ENCODE measurements at regions not wholly inside any gene's neighbourhood (a gene's known extent, or its start where the extent isn't known, plus 50 kb on each side); places are given as distances from the start of the nearest gene placed in this dataset.

DNA sequence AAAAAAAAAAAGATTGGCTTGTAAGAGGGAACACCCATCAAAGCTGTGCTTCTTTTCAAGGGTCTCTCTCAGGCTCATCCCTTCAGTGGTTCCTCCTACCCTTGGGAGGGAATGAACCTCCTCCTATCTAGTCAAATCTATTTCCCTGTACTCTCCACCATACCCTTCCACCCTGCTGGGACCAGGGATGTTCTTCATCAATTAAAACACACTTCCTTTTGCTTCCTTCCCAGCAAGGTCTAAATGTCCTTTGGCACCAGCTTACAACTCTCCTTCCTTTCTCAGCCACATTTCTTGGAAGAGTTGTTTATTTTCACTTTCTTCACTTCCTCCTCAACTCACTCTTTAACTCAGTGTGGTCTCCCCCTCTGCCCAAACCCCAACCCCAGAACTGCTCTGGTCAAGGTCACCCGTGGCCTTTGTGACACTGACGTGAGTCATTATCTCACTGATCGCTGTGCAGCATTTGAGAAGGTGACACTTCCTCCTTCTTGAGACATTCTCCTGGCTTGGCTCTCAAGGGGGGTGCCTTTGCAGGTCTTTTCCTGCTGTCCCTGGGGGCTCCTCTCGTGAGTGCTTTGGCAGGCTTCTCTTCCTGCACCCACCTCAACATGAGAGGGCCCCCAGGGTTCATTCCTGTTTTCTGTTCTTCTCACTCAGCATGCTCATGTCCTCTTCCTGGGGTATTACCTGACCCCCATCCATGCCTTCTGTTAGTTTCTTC is 210.5 kb upstream of the TLE3 start:
- DNase-seq: no peak
- peak in 1 of 4 donors; percentile 54 for ATAC-seq
- Histone ChIP-seq H3K9me3 (no peaks in the 10 kb centered on the region), H3K4me1 (no peaks in the 10 kb centered on the region), H3K27ac (no peak overlapping the region), H3K4me3 (no peak overlapping the region), H3K27me3 (no peaks in the 10 kb centered on the region), H3K36me3 (no peaks in the 10 kb centered on the region)
- intact Hi-C loops (cut with DNase I): no loop called here
- WGBS (ENCODE audit: insufficient coverage, low coverage, low lambda C conversion rate, missing lambda C conversion rate): 38% methylated on average over 4 of the region's 4 CpGs
- no peak for TF ChIP-seq POLR2A (IDR thresholded peaks at IDR 0.05)
- no peak for TF ChIP-seq CTCF (IDR thresholded peaks at IDR 0.05)

- Histone ChIP-seq H3K27ac (no peak overlapping the region), H3K36me3 (no peaks in the 10 kb centered on the region), H3K4me3 (no peak overlapping the region), H3K9me3 (no peaks in the 10 kb centered on the region), H3K4me1 (no peaks in the 10 kb centered on the region), H3K27me3 (no peaks in the 10 kb centered on the region)
- intact Hi-C loops (cut with DNase I): no loop called here
- 100% methylated on average over 2 of the region's 4 CpGs for WGBS (ENCODE audit: insufficient coverage, low coverage, low lambda C conversion rate, missing lambda C conversion rate)
- DNase-seq: no peak
- TF ChIP-seq POLR2A (IDR thresholded peaks at IDR 0.05) (no peak), CTCF (IDR thresholded peaks at IDR 0.05) (no peak)
- ATAC-seq: no peak
These were observed 208.9 kb upstream of the TLE3 start for GRCh38 chr15:70306582-70306981.

DNA sequence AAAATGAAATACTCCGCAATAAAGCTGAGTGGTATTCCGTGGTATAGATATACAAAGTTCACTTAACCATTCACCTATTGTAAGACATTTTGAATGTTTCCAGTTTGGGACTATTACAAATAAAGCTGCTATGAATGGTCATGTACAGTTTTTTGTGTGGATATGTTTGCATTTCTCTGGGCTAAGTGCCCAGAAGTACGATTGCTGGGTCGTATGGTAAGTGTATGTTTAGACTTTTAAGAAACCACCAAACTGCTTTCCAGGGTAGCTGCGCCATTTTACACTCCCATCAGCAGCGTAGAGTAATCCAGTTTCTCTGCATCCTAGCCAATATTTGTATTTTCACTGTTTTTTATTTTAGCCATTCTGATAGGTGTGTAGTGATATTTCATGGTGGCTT is 208.4 kb upstream of the TLE3 start:
- ATAC-seq (no peak), DNase-seq (no peak)
- Histone ChIP-seq H3K4me3 (no peak overlapping the region), H3K36me3 (no peaks in the 10 kb centered on the region), H3K27ac (no peak overlapping the region), H3K27me3 (no peaks in the 10 kb centered on the region), H3K9me3 (no peaks in the 10 kb centered on the region), H3K4me1 (no peaks in the 10 kb centered on the region)
- TF ChIP-seq CTCF (IDR thresholded peaks at IDR 0.05) (no peak), POLR2A (IDR thresholded peaks at IDR 0.05) (no peak)
- WGBS (ENCODE audit: insufficient coverage, low coverage, low lambda C conversion rate, missing lambda C conversion rate): 89% methylated on average over 6 of the region's 6 CpGs
- intact Hi-C loops (cut with DNase I): no loop called here

DNA sequence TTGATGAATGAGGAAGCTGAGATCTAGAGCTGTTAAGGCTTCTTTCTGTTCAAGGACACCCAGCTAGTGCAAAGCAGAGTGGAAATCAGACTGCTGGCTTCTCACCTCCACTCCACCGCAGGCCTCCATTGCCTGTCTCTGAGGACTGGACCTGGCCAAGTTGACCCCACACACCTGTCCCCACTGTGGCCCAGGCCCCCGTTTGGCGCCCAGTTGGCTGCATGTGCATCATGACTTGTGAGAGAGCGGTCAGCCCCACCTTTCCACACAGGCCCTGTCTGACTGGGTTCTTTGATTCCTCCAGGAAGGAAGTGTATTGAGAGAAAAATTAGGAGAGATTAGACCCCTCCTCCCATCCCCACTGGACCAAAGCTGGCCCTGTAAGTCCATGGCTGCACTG is 206.3 kb upstream of the TLE3 start:
- H3K4me1 ChIP-seq: no peaks in the 10 kb centered on the region
- intact Hi-C loops (cut with DNase I): no loop called here
- no peak overlapping the region for H3K4me3 ChIP-seq
- no peaks in the 10 kb centered on the region for H3K9me3 ChIP-seq
- H3K27me3 ChIP-seq: no peaks in the 10 kb centered on the region
- DNase-seq: no peak
- no peak for ATAC-seq
- H3K36me3 ChIP-seq: no peaks in the 10 kb centered on the region
- TF ChIP-seq CTCF (IDR thresholded peaks at IDR 0.05) (no peak), POLR2A (IDR thresholded peaks at IDR 0.05) (no peak)
- no peak overlapping the region for H3K27ac ChIP-seq
- WGBS (ENCODE audit: insufficient coverage, low coverage, low lambda C conversion rate, missing lambda C conversion rate): 100% methylated on average over 4 of the region's 4 CpGs
